ENCODE measurements at regions not wholly inside any gene's neighbourhood (a gene's known extent, or its start where the extent isn't known, plus 50 kb on each side); places are given as distances from the start of the nearest gene placed in this dataset.

- TF ChIP-seq POLR2A (IDR thresholded peaks at IDR 0.05) = no peak
- no peak for TF ChIP-seq CTCF (IDR thresholded peaks at IDR 0.05)
- 20 to 27% (median 23%) methylated on average over 3 of the region's 3 CpGs for WGBS, 4 donors
- Histone ChIP-seq H3K36me3 (no peaks in the 10 kb centered on the region), H3K9me3 (peaks cover 0 to 5% (median 0%) of the 10 kb centered on the region in 12 donors), H3K4me1 (no peaks in the 10 kb centered on the region), H3K4me3 (no peak overlapping the region), H3K27ac (no peak overlapping the region), H3K27me3 (no peaks in the 10 kb centered on the region)
- no peak for ATAC-seq
- DNase-seq = no peak
- intact Hi-C loops (cut with DNase I) = no loop called here
Measured at GRCh38 chr1:102105931-102106550, 109.3 kb upstream of the OLFM3 start.

GRCh38 chr1:102103646-102104045, 106.9 kb upstream of the OLFM3 start:
- DNase-seq = no peak
- Histone ChIP-seq H3K4me3 (no peak overlapping the region), H3K27ac (no peak overlapping the region), H3K9me3 (peaks cover 0 to 1% (median 0%) of the 10 kb centered on the region in 12 donors), H3K36me3 (no peaks in the 10 kb centered on the region), H3K27me3 (no peaks in the 10 kb centered on the region), H3K4me1 (no peaks in the 10 kb centered on the region)
- ATAC-seq = no peak
- 82 to 95% (median 85%) methylated on average over 4 of the region's 4 CpGs for WGBS, 4 donors
- intact Hi-C loops (cut with DNase I) = no loop called here
- TF ChIP-seq CTCF (IDR thresholded peaks at IDR 0.05) (no peak), POLR2A (IDR thresholded peaks at IDR 0.05) (no peak)

GRCh38 chr1:102102276-102102780, 105.6 kb upstream of the OLFM3 start:
- ATAC-seq (no peak), DNase-seq (no peak)
- H3K27me3 ChIP-seq = no peaks in the 10 kb centered on the region
- 71 to 85% (median 78%) methylated on average over 3 of the region's 3 CpGs for WGBS, 4 donors
- no peaks in the 10 kb centered on the region for H3K4me1 ChIP-seq
- H3K27ac ChIP-seq = no peak overlapping the region
- H3K36me3 ChIP-seq = no peaks in the 10 kb centered on the region
- no peak for TF ChIP-seq CTCF (IDR thresholded peaks at IDR 0.05)
- no peak for TF ChIP-seq POLR2A (IDR thresholded peaks at IDR 0.05)
- H3K9me3 ChIP-seq = no peaks in the 10 kb centered on the region
- intact Hi-C loops (cut with DNase I) = no loop called here
- no peak overlapping the region for H3K4me3 ChIP-seq

- ATAC-seq = no peak
- Histone ChIP-seq H3K36me3 (no peaks in the 10 kb centered on the region), H3K4me3 (no peak overlapping the region), H3K27me3 (no peaks in the 10 kb centered on the region), H3K4me1 (no peaks in the 10 kb centered on the region), H3K9me3 (no peaks in the 10 kb centered on the region), H3K27ac (no peak overlapping the region)
- no peak for TF ChIP-seq CTCF (IDR thresholded peaks at IDR 0.05)
- no peak for TF ChIP-seq POLR2A (IDR thresholded peaks at IDR 0.05)
- intact Hi-C loops (cut with DNase I) = no loop called here
- no peak for DNase-seq
Measured at GRCh38 chr1:102100666-102101065, 103.9 kb upstream of the OLFM3 start.
